Nephron (organoid): ENCODE measurements at regions not wholly inside any gene's neighbourhood (a gene's known extent, or its start where the extent isn't known, plus 50 kb on each side); places are given as distances from the start of the nearest gene placed in this dataset.

Experiments used
- H3K27ac Mint-ChIP-seq, 3 experiments: 2 replicates each; pipeline ENCODE4 v1.8.0; 2020; ENCODE audit warnings: mixed read lengths in 3 of 3, mild to moderate bottlenecking in 2 of 3, moderate library complexity in 1 of 3
- H3K27me3 Mint-ChIP-seq: 2 replicates; pipeline ENCODE4 v1.8.0; 2021; ENCODE audit warnings: low read depth, mild to moderate bottlenecking, moderate library complexity, mixed read lengths
- H3K36me3 Mint-ChIP-seq: 2 replicates; pipeline ENCODE4 v1.8.0; 2020; ENCODE audit warnings: low read depth, mixed read lengths
- H3K4me1 Mint-ChIP-seq: 2 replicates; pipeline ENCODE4 v1.8.0; 2020; ENCODE audit warnings: mixed read lengths
- H3K4me3 Mint-ChIP-seq, 3 experiments: 2 replicates each; pipeline ENCODE4 v1.8.0; 2020; ENCODE audit warnings: mild to moderate bottlenecking in 3 of 3, mixed read lengths in 3 of 3, moderate library complexity in 2 of 3
- H3K9me3 Mint-ChIP-seq: 2 replicates; pipeline ENCODE4 v1.8.0; 2020; ENCODE audit warnings: mixed read lengths
- TF ChIP-seq, protein P1 (sequence below), 3 experiments: fragments of 200-600 bp; sonication (generic); IDR thresholded peaks; one replicate each; pipeline ENCODE4 v1.5.0; 2021; ENCODE audit warnings: antibody characterized with exemption in 3 of 3; ENCODE audit not compliant: unreplicated experiment in 3 of 3

DNA sequence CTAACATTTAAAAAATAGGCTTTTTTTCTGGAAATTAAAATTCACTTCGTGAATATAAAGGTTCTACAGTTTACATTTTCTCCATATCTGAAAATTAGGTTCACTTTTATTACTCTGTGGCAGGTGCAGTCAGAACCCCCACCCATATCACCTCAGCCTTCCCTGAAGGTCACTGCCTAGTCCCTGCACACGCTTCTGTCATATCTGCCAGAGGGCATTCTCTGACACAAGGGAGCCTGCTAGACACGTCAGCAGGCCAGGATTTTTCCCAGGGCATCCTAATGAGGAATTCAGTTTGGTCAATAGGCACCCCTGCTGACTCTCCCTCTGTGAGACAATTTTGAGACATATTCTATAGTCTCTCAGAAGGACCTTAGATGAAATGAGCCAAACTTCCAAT, 475.7 kb upstream of the PKDCC start:
- Mint-ChIP-seq H3K27ac (no peak overlapping the region), H3K4me1 (no peaks in the 10 kb centered on the region), H3K4me3 (no peak overlapping the region), H3K9me3 (peaks cover 4% of the 10 kb centered on the region), H3K27me3 (no peaks in the 10 kb centered on the region), H3K36me3 (no peaks in the 10 kb centered on the region)
- TF ChIP-seq, protein P1, sequence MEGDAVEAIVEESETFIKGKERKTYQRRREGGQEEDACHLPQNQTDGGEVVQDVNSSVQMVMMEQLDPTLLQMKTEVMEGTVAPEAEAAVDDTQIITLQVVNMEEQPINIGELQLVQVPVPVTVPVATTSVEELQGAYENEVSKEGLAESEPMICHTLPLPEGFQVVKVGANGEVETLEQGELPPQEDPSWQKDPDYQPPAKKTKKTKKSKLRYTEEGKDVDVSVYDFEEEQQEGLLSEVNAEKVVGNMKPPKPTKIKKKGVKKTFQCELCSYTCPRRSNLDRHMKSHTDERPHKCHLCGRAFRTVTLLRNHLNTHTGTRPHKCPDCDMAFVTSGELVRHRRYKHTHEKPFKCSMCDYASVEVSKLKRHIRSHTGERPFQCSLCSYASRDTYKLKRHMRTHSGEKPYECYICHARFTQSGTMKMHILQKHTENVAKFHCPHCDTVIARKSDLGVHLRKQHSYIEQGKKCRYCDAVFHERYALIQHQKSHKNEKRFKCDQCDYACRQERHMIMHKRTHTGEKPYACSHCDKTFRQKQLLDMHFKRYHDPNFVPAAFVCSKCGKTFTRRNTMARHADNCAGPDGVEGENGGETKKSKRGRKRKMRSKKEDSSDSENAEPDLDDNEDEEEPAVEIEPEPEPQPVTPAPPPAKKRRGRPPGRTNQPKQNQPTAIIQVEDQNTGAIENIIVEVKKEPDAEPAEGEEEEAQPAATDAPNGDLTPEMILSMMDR (IDR thresholded peaks at IDR 0.05; ENCODE audit: unreplicated experiment in 3 of 3): no peak

DNA sequence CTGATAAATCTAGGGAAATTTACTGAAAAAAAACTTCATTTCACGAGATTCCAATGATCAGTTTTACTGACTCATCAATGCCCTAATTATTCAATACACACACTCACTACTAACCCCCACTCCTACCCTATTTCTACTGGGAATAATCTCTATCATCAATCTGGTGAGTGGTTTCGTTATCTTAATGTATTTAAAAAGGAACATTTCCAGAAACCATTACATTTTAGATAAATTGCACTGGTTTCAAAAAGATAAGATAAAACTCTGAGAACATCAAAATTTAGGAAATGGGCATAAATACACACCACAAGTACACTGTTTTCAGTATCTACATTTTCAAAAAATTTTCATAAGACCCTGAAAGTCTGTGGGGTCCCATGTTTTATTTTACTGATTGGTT, 471.4 kb upstream of the PKDCC start:
- Mint-ChIP-seq H3K4me1 (no peaks in the 10 kb centered on the region), H3K9me3 (no peaks in the 10 kb centered on the region), H3K36me3 (no peaks in the 10 kb centered on the region), H3K27ac (no peak overlapping the region), H3K27me3 (no peaks in the 10 kb centered on the region), H3K4me3 (no peak overlapping the region)
- TF ChIP-seq, protein P1 (IDR thresholded peaks at IDR 0.05; ENCODE audit: unreplicated experiment in 3 of 3): no peak

DNA sequence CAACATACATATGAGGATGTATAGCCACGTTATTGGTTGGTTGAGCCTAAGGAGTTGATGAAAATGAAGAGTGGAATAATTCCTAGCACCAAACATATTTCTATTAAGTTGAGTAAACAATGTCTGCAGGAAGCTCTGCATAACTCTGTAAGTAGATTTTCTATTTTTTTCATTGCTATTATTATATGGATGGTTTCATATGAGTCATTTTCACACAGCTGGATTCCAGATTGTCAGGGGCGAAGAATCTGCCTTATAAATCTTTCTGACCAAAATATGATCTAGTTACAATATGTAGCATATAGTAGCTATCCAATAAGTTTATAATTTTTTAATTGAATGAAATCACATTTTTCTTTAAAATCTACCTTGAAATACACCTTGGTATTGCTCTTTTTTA, 468.0 kb upstream of the PKDCC start:
- Mint-ChIP-seq H3K27ac (no peak overlapping the region), H3K36me3 (no peaks in the 10 kb centered on the region), H3K4me3 (no peak overlapping the region), H3K9me3 (peaks cover 22% of the 10 kb centered on the region), H3K4me1 (no peaks in the 10 kb centered on the region), H3K27me3 (no peaks in the 10 kb centered on the region)
- TF ChIP-seq, protein P1 (IDR thresholded peaks at IDR 0.05; ENCODE audit: unreplicated experiment in 3 of 3): no peak

DNA sequence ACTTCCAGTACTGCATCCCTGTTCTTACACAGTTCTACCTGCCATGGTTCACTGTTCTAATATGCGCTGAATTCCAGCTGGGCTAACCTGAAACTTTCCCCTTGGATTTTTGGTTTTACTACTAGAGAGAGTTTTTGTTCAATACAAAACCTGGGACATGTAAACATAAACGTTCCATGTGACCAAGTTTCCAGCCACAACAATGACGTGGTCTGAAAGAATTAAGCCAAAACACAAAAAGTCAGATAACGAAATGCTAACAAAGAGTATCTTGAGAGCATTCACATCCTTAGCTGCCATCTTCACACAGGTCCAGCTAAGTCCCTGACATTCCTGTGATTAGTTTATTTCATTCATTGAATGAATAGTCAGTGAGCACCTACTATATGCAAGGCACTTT, 467.0 kb upstream of the PKDCC start:
- Mint-ChIP-seq H3K27me3 (no peaks in the 10 kb centered on the region), H3K4me1 (no peaks in the 10 kb centered on the region), H3K4me3 (no peak overlapping the region), H3K27ac (no peak overlapping the region), H3K36me3 (no peaks in the 10 kb centered on the region), H3K9me3 (peaks cover 32% of the 10 kb centered on the region)
- TF ChIP-seq, protein P1 (IDR thresholded peaks at IDR 0.05; ENCODE audit: unreplicated experiment in 3 of 3): no peak

DNA sequence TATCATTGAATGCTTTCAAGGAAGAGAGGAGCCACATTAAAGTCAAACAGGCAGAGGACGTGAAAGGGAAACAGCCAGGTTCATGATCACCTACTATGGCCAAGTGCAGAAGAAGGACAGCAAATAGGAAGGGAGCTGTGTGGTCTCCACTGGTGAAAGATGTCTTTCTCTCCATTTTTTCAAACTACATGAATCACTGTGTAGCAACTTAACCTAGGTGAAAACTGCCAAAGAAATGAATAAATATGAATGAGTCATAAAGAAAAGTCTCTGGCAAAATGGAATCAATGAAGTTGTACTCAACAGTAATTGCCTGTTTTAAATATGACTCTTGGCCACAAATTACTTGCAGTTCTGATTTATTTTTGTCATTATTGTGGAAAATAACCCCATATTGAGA, 452.6 kb upstream of the PKDCC start:
- Mint-ChIP-seq H3K27ac (no peak overlapping the region), H3K4me3 (no peak overlapping the region), H3K27me3 (peaks cover 3% of the 10 kb centered on the region), H3K36me3 (no peaks in the 10 kb centered on the region), H3K9me3 (no peaks in the 10 kb centered on the region), H3K4me1 (no peaks in the 10 kb centered on the region)
- TF ChIP-seq, protein P1 (IDR thresholded peaks at IDR 0.05; ENCODE audit: unreplicated experiment in 3 of 3): no peak

DNA sequence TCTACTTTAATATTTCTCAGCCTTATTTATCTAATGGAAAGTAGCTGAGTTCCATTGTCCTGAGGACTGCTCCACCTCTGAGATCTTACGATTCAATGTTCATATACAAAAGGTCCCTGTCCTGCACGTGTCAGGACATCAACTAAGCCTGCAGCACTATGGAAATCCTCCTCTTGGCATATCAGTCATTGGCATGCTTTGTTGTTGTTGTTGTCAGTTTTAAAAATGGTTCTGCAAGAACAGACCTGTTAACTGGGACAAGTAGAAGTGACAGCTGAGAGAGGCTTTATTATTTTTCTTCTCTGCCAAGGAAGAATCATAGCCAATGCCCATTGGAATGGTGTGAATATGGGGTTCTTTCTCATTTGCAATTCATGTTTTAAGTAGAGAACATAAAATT, 450.1 kb upstream of the PKDCC start:
- H3K27ac Mint-ChIP-seq: no peak overlapping the region
- no peaks in the 10 kb centered on the region for H3K4me1 Mint-ChIP-seq
- H3K36me3 Mint-ChIP-seq: no peaks in the 10 kb centered on the region
- TF ChIP-seq, protein P1 (IDR thresholded peaks at IDR 0.05; ENCODE audit: unreplicated experiment in 3 of 3): no peak
- H3K27me3 Mint-ChIP-seq: peaks cover 3% of the 10 kb centered on the region
- H3K9me3 Mint-ChIP-seq: no peaks in the 10 kb centered on the region
- H3K4me3 Mint-ChIP-seq: no peak overlapping the region
